ENCODE measurements at regions not wholly inside any gene's neighbourhood (a gene's known extent, or its start where the extent isn't known, plus 50 kb on each side); places are given as distances from the start of the nearest gene placed in this dataset.
"Not testable (repeated sequence)": the region's sequence is repeated elsewhere in the genome, so short reads cannot be mapped to it uniquely, and the experiment has no call there.

GRCh38 chr15:57881361-57881760 lies 174.8 kb downstream of the POLR2M start:
- DNase-seq (ENCODE audit: low read depth): no peak

GRCh38 chr15:57881972-57882371 lies 175.5 kb downstream of the POLR2M start:
- DNase-seq (ENCODE audit: low read depth): no peak

DNA sequence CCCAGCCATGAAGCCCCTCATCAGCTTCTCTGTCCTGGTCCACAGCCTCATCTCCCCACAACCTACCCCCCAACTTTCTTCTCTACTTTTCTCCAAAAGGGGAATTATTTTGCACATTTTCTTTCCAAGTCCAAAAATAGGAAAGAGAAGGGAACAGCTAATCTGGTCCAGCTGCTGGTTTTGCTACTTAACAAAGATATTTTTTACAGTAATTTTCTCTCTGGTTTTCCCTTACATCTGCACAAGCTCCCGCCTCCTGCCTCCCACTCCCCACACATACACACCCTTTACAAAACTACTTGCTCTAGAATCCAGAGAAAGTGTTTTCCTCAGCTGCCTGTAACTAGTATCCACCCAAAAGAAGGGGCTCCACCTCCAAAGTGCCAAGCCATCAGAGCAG lies 177.2 kb downstream of the POLR2M start:
- no peak for DNase-seq (ENCODE audit: low read depth)

DNA sequence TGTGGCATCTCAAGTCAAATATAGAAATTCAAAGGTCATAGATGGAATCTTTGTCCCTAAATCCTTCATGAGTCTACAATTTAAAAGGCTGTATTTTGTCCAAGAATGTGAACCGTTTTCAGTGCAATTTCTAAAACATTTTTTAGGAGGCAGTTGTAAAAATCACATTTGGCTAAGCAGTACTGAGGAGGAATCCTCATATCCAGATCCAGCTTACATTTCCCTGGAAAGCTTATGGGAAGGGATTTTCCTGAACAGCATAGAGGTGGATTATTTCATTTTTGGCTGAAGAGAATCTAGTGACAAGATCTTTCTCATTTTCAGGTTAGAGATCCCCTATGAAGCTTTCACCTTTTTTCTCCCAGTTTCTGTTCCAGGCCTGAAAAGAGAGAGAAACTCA lies 178.4 kb downstream of the POLR2M start:
- no peak for DNase-seq (ENCODE audit: low read depth)

- no peak for DNase-seq (ENCODE audit: low read depth)
Measured at GRCh38 chr15:57885435-57885834, 178.9 kb downstream of the POLR2M start.

GRCh38 chr15:57887825-57888224 lies 177.7 kb downstream of the ALDH1A2 start:
- DNase-seq (ENCODE audit: low read depth): no peak

DNA sequence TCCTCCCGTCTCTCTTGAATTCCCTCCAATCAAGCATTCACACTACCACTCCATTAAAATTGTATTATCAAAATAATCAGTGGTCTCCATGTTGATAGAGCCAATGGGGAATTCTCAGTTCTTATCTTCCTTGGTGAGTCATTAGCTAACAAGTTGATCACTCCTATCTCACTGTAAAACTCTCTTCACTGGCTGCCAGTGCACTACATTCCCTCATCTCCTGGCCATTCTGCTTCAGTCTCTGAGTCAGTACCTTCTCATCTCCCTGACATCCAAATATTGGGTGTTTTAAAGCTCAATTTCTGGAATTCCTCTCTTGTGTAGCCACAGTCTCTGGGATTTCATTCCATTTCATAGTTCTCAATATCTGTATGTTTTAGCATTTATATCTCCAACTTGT lies 175.2 kb downstream of the ALDH1A2 start:
- DNase-seq (ENCODE audit: low read depth): no peak

- no peak for DNase-seq (ENCODE audit: low read depth)
Measured at GRCh38 chr15:57890878-57891277, 174.6 kb downstream of the ALDH1A2 start.

GRCh38 chr15:57892181-57892580 lies 173.3 kb downstream of the ALDH1A2 start:
- no peak for DNase-seq (ENCODE audit: low read depth)

- DNase-seq (ENCODE audit: low read depth): no peak
Measured at GRCh38 chr15:57893040-57893439, 172.5 kb downstream of the ALDH1A2 start.

GRCh38 chr15:57895291-57895690 lies 170.2 kb downstream of the ALDH1A2 start:
- DNase-seq (ENCODE audit: low read depth): no peak

DNA sequence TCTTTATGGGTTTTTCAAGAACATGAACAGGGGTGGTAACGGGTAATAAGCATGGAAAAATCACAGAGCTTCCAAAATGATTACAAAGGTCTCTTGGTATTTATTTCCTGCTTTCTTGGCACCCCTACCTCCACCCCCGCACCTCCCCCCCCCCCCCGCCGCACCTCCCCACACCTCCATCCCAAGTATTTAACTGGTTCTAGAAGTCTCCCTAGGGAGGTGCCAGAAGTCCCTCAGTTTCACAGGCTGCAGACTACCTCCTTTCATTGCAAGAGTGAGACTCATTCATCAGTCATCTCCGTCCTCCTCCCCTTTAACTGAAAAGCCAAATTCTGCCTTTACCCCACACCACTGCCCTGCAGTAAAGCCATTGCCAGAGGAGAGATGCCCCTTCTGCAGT lies 169.4 kb downstream of the ALDH1A2 start:
- DNase-seq (ENCODE audit: low read depth): no peak

DNA sequence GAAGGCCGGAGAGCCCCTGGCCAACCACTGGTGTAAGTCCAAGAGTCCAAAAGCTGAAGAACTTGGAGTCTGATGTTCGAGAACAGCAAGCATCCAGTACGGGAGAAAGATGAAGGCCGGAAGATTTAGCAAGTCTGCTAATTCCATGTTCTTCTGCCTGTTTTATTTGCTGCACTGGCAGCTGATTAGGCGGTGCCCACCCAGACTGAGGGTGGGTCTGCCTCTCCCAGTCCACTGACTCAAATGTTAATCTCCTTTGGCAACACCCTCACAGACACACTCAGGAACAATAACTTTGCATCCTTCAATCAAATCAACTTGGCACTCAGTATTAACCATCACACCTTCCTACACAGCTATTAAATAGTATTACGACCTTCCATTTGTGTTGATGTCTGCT lies 168.6 kb downstream of the ALDH1A2 start:
- DNase-seq (ENCODE audit: low read depth): not testable (repeated sequence)

DNA sequence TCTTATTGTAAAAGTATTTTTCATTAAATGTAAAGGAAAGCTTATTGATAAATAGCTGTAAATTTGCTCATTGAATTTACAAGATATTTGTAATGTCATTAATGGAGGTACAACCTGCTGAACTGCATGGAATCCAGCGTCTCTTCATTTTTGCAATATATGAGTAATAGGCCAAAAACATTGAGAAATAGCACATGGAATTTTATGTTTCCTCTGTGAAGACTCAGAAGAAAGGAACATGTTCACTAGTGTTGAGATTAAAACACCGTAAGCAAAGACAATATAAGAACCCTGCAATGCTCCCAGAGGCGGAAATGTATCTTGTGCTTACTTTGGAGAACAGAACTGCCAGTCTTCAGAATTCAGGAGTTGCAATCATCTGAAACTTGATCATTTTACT lies 167.6 kb downstream of the ALDH1A2 start:
- DNase-seq (ENCODE audit: low read depth): no peak

DNA sequence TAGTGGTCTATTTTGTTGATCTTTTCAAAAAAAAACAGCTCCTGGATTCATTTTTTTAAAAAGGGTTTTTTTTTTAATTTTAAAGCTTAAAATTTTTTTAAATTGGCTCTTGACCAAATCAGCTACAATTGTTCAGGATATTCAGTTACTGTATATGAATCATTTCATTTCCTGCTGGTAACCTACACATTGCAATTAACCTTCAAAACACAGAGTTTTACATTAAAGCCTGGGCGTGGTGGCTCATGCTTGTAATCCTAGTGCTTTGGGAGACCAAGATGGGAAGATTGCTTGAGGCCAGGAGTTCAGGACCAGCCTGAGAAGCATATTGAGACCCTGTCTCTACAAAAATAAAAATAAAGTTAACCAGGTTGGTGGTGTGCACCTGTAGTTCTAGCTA lies 163.4 kb downstream of the ALDH1A2 start:
- no peak for DNase-seq (ENCODE audit: low read depth)
